Hepatocyte (in vitro differentiated cells): ENCODE measurements at regions not wholly inside any gene's neighbourhood (a gene's known extent, or its start where the extent isn't known, plus 50 kb on each side); places are given as distances from the start of the nearest gene placed in this dataset.

ENCODE experiments used
- EZH2 ChIP-seq: fragments of 200-600 bp; sonication (generic); IDR thresholded peaks from 2 replicates; pipeline ENCODE4 v1.6.1; 2016; ENCODE audit warnings: antibody characterized with exemption, mild to moderate bottlenecking, borderline replicate concordance
- EZH2phosphoT487 ChIP-seq: fragments of 200-600 bp; sonication (generic); IDR thresholded peaks from one replicate; pipeline ENCODE4 v1.6.1; 2018; ENCODE audit warnings: antibody characterized with exemption, mild to moderate bottlenecking, low read depth, moderate library complexity; ENCODE audit not compliant: unreplicated experiment, severe bottlenecking
- TF ChIP-seq, protein P1 (sequence below): fragments of 200-600 bp; sonication (generic); IDR thresholded peaks from 2 replicates; pipeline ENCODE4 v1.5.1; 2016; ENCODE audit warnings: antibody characterized with exemption, mild to moderate bottlenecking; ENCODE audit not compliant: poor library complexity

- no peak for TF ChIP-seq EZH2
- TF ChIP-seq, protein P1, sequence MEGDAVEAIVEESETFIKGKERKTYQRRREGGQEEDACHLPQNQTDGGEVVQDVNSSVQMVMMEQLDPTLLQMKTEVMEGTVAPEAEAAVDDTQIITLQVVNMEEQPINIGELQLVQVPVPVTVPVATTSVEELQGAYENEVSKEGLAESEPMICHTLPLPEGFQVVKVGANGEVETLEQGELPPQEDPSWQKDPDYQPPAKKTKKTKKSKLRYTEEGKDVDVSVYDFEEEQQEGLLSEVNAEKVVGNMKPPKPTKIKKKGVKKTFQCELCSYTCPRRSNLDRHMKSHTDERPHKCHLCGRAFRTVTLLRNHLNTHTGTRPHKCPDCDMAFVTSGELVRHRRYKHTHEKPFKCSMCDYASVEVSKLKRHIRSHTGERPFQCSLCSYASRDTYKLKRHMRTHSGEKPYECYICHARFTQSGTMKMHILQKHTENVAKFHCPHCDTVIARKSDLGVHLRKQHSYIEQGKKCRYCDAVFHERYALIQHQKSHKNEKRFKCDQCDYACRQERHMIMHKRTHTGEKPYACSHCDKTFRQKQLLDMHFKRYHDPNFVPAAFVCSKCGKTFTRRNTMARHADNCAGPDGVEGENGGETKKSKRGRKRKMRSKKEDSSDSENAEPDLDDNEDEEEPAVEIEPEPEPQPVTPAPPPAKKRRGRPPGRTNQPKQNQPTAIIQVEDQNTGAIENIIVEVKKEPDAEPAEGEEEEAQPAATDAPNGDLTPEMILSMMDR, result no peak
- TF ChIP-seq EZH2phosphoT487, result no peak
Observed at GRCh38 chr3:126257984-126258383, 77.6 kb upstream of the ALDH1L1 start.
